SK-N-SH treated with all-trans-retinoic acid at 6 μM for 48 hours (cell line): ENCODE measurements at regions not wholly inside any gene's neighbourhood (a gene's known extent, or its start where the extent isn't known, plus 50 kb on each side); places are given as distances from the start of the nearest gene placed in this dataset.

Source experiments
- ARNTL ChIP-seq: fragments of 450-650 bp; formaldehyde crosslinking; IDR thresholded peaks from 2 replicates; pipeline ENCODE4 v1.5.0; 2020; ENCODE audit warnings: low read depth, mild to moderate bottlenecking, moderate library complexity, borderline replicate concordance
- BACH2 ChIP-seq: fragments of 250-450 bp; sonication (Bioruptor Pico); IDR thresholded peaks from 2 replicates; pipeline ENCODE4 v1.9.0; 2021; ENCODE audit warnings: mild to moderate bottlenecking, borderline replicate concordance
- CREB5 ChIP-seq: fragments of 250-450 bp; sonication (Bioruptor Pico); IDR thresholded peaks from 2 replicates; pipeline ENCODE4 v1.5.1; 2020; ENCODE audit warnings: low read depth, mild to moderate bottlenecking, moderate library complexity
- POU6F1 ChIP-seq: fragments of 250-450 bp; sonication (Bioruptor Pico); IDR thresholded peaks from 2 replicates; pipeline ENCODE4 v1.8.0; 2021; ENCODE audit warnings: low read depth, mild to moderate bottlenecking, moderate library complexity, borderline replicate concordance
- PPARA ChIP-seq: fragments of 250-450 bp; sonication (Bioruptor Pico); IDR thresholded peaks from 2 replicates; pipeline ENCODE4 v1.5.0; 2020; ENCODE audit warnings: mild to moderate bottlenecking, borderline replicate concordance
- RARB ChIP-seq: fragments of 250-450 bp; sonication (Bioruptor Pico); IDR thresholded peaks from 2 replicates; pipeline ENCODE4 v1.8.0; 2021; ENCODE audit warnings: mild to moderate bottlenecking, moderate library complexity
- TCF4 ChIP-seq: fragments of 250-450 bp; sonication (Bioruptor Pico); IDR thresholded peaks from 2 replicates; pipeline ENCODE4 v1.8.0; 2021; ENCODE audit warnings: mild to moderate bottlenecking, moderate library complexity, borderline replicate concordance
- ZC3H10 ChIP-seq: fragments of 250-450 bp; sonication (Bioruptor Pico); IDR thresholded peaks from 2 replicates; pipeline ENCODE4 v1.5.1; 2021; ENCODE audit warnings: mild to moderate bottlenecking, moderate library complexity
- ZFP3 ChIP-seq: fragments of 250-450 bp; sonication (Bioruptor Pico); IDR thresholded peaks from 2 replicates; pipeline ENCODE4 v1.5.0; 2020; ENCODE audit warnings: mild to moderate bottlenecking, moderate library complexity
- ZNF70 ChIP-seq: fragments of 450-650 bp; formaldehyde crosslinking; IDR thresholded peaks from 2 replicates; pipeline ENCODE4 v1.5.0; 2020; ENCODE audit warnings: mild to moderate bottlenecking, moderate library complexity
- ZNF8 ChIP-seq: fragments of 450-650 bp; formaldehyde crosslinking; IDR thresholded peaks from 2 replicates; pipeline ENCODE4 v1.5.0; 2020; ENCODE audit warnings: mild to moderate bottlenecking, moderate library complexity
- TF ChIP-seq, protein P1 (sequence below): fragments of 250-450 bp; sonication (Bioruptor Pico); IDR thresholded peaks from 2 replicates; pipeline ENCODE4 v1.5.0; 2020; ENCODE audit warnings: mild to moderate bottlenecking, moderate library complexity

DNA sequence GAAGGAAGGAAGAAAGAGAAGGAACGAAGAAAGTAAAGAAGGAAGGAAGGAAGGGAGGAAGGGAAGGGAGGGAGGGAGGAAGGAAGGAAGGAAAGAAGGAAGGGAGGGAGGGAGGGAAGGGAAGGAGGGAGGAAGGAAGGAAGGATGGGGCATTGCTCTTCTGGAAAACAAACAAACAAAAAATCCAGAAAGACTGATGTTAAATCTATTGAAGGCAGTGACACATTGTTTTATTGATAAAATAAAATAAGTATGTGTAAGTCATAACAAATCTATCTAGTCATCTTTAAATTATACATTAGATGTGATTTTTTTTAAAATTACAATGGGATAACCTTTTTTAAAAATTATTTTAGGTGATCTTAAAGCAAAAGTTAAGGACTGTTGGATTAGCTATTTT is 1245.5 kb downstream of the STIM2 start:
- no peak for TF ChIP-seq ZFP3
- no peak for TF ChIP-seq RARB (CRISPR knock-in tag)
- TF ChIP-seq POU6F1 (CRISPR knock-in tag): no peak
- TF ChIP-seq CREB5 (CRISPR knock-in tag): no peak
- TF ChIP-seq TCF4 (CRISPR knock-in tag): no peak
- TF ChIP-seq PPARA (CRISPR knock-in tag): no peak
- TF ChIP-seq, protein P1, sequence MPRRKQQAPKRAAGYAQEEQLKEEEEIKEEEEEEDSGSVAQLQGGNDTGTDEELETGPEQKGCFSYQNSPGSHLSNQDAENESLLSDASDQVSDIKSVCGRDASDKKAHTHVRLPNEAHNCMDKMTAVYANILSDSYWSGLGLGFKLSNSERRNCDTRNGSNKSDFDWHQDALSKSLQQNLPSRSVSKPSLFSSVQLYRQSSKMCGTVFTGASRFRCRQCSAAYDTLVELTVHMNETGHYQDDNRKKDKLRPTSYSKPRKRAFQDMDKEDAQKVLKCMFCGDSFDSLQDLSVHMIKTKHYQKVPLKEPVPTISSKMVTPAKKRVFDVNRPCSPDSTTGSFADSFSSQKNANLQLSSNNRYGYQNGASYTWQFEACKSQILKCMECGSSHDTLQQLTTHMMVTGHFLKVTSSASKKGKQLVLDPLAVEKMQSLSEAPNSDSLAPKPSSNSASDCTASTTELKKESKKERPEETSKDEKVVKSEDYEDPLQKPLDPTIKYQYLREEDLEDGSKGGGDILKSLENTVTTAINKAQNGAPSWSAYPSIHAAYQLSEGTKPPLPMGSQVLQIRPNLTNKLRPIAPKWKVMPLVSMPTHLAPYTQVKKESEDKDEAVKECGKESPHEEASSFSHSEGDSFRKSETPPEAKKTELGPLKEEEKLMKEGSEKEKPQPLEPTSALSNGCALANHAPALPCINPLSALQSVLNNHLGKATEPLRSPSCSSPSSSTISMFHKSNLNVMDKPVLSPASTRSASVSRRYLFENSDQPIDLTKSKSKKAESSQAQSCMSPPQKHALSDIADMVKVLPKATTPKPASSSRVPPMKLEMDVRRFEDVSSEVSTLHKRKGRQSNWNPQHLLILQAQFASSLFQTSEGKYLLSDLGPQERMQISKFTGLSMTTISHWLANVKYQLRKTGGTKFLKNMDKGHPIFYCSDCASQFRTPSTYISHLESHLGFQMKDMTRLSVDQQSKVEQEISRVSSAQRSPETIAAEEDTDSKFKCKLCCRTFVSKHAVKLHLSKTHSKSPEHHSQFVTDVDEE (CRISPR knock-in tag): no peak
- TF ChIP-seq ZNF8 (CRISPR knock-in tag): no peak
- no peak for TF ChIP-seq ARNTL (CRISPR knock-in tag)
- no peak for TF ChIP-seq BACH2 (CRISPR knock-in tag)
- no peak for TF ChIP-seq ZC3H10 (CRISPR knock-in tag)
- no peak for TF ChIP-seq ZNF70
